ENCODE measurements at regions not wholly inside any gene's neighbourhood (a gene's known extent, or its start where the extent isn't known, plus 50 kb on each side); places are given as distances from the start of the nearest gene placed in this dataset.
A peak's percentile ranks its signal among the peaks of the same experiment; 100 is the strongest.

- no peak for DNase-seq (ENCODE audit: low read depth)
Measured at GRCh38 chr3:167895178-167895577, 159.7 kb downstream of the SERPINI1 start.

- DNase-seq (ENCODE audit: low read depth): no peak
Measured at GRCh38 chr3:167892205-167892604, 156.7 kb downstream of the SERPINI1 start.

- no peak for DNase-seq (ENCODE audit: low read depth)
Measured at GRCh38 chr3:167887096-167887495, 151.6 kb downstream of the SERPINI1 start.

GRCh38 chr3:167886690-167887089, 151.2 kb downstream of the SERPINI1 start:
- DNase-seq (ENCODE audit: low read depth): no peak

- DNase-seq (ENCODE audit: low read depth): no peak
Measured at GRCh38 chr3:167885277-167885676, 149.8 kb downstream of the SERPINI1 start.

- DNase-seq (ENCODE audit: low read depth): no peak
Measured at GRCh38 chr3:167884481-167884880, 149.0 kb downstream of the SERPINI1 start.

- DNase-seq (ENCODE audit: low read depth): no peak
Measured at GRCh38 chr3:167883452-167883851, 147.9 kb downstream of the SERPINI1 start.

- DNase-seq (ENCODE audit: low read depth): peak; percentile 55
Measured at GRCh38 chr3:167882057-167882667, 146.6 kb downstream of the SERPINI1 start.

- DNase-seq (ENCODE audit: low read depth): no peak
Measured at GRCh38 chr3:167880183-167880582, 144.7 kb downstream of the SERPINI1 start.

GRCh38 chr3:167876620-167877281, 141.2 kb downstream of the SERPINI1 start:
- peak; percentile 75 for DNase-seq (ENCODE audit: low read depth)

Measured in M059J (cell line).